ENCODE measurements at regions not wholly inside any gene's neighbourhood (a gene's known extent, or its start where the extent isn't known, plus 50 kb on each side); places are given as distances from the start of the nearest gene placed in this dataset.

DNA sequence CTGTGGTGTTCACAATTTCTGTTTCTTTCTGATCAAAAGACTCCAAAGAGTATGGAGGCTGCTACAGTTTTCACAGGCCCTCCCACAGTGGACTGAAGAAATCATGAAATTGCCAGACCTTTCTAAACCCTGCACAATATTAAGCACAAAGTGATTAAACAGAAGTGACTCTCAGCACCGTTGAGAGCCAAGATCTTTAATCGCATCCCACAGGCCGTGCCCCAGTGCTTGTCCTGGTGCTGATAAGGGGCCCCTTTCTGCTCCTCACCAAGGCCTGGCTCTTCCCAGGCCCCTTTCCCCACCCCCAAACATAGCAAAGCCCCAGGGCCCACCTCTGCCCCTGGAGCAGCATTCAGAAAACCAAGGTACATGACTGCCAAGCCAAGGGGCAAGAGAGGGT lies 57.4 kb upstream of the BMAL1 start:
- DNase-seq (ENCODE audit: low read depth in 2 of 2), result no peak

DNA sequence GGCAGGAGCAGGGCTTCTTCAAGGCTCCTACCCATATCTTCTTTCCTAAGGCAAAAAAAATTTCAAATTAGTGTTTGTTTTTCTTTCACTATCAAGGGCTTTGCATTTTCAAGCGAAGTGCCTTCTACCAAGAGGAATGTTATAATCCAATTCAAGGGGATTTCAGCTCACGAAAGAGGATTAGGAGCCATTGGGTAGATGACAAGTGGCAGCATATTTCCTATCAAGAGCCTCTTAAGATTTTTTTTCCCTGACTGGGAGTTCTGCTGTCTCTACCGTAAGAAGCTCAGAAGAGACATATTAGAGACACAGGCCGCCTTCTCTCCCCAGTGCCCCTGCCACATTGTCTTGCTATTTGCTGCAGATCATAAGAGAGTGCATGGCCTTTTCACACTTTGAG lies 55.9 kb upstream of the BMAL1 start:
- no peak for DNase-seq (ENCODE audit: low read depth in 2 of 2)

- DNase-seq (ENCODE audit: low read depth in 2 of 2), result no peak
Measured at GRCh38 chr11:13222285-13222684, 55.3 kb upstream of the BMAL1 start.

DNA sequence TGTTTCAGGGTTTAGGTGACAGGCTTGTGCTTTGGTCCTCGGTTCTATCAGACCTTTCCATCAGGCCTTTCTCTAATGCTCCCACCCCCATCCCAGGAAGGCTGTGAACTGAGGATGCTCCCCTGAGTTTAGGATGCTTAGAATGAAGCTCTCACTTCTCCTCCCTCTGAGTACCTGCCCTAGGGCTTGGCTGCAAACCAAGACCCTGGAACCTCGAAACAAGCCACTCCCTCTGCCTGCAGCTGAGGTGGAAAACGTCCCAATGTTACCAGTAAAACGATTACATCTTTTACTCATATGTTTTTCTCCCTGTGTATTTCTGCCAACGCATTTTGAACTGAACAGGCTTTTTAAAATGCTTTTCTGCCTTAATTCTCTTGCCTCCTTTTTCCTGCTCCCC lies 54.5 kb upstream of the BMAL1 start:
- DNase-seq (ENCODE audit: low read depth in 2 of 2), result no peak

DNA sequence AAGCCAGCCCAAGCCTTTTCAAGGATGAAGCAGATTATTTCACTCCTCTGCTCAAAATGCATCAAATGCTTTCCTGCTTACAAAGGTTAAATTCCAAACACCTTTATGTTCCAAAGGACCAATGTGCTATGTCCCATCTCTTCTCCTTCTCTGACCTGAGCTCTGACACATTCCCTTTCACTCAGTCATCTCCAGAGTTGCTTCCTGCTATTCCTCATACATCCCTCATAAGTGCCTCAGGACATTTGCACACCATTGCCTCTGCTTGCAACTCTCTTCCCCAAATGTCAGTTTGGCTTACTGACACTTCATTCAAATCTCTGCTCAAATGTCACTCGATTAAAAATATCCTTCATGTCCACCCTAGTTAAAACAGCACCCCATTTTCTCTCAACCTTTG lies 53.3 kb upstream of the BMAL1 start:
- DNase-seq (ENCODE audit: low read depth in 2 of 2), result no peak

DNA sequence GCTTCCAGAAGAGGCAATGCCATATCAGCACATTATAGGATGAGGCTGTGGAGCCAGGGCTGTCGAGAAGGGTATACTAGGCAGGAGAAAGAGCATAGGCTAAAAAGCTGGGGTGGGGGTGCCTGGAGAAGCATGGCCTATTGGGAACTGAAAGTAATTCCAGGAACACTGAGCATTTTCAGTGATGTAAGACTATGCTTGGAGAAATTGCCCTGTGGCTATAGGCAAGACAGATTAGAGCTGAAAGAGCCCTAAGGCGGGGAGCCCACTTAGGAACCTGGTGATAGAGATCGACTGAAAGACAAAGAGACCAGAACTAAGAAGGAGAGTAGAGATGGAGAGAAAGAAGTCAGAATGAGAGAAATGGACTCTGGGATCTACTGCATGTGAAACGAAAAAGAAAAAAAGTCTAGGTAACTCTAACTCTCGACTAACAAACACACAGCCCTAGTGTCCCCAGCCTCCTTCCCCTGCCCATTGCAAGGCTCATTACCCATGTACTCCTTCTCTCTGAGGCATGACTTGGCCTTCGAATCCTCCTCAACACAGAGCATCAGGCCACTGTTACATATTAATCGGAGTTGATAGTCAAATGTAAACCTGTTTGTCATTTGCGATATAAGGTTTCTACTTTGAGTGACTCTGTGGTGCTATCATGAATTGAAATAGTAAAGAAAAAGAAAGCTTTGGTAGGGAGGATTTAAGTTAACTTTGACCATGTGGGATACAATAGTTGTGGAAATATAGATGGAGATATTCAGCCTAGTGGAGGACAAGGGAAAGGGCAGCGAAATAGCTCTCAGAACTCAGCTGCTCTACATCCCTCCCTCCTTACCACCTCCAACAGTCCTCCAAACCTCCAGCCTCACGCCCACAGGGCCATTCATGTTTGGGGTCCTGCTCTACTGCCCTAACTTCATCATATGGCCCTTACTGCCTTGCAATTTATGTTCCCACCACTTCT lies 52.3 kb upstream of the BMAL1 start:
- DNase-seq (ENCODE audit: low read depth in 2 of 2), result no peak

GRCh38 chr11:13227676-13228255 lies 49.8 kb upstream of the BMAL1 start:
- DNase-seq (ENCODE audit: low read depth in 2 of 2), result no peak

Data from stimulated activated CD8-positive, alpha-beta memory T cell treated with anti-CD3 and anti-CD28 coated beads, Interleukin-2, amount 100 ng/mL, for 48 hours (primary cell).